ENCODE measurements at regions not wholly inside any gene's neighbourhood (a gene's known extent, or its start where the extent isn't known, plus 50 kb on each side); places are given as distances from the start of the nearest gene placed in this dataset.

DNA sequence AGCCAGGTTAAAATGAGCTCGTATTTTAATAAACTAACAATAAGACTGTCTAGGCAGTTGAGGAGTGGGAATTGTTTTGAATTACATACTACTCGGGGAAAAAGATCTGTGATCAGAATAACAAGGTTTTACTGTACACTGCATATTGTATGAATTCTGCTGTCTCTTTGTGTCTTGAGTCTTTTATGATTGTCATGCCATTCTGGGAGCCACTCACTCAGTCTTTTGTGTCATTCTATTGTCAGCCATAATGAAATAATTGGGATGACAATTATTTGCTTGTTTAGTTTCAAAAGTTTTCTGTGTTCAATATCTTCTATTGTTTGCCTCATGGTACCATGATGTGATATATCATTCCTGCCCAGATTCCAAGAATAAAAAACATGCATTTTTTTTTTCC, 339.6 kb upstream of the TBL1XR1 start:
- no peak overlapping the region for H3K4me3 ChIP-seq
- TF ChIP-seq, protein P1, sequence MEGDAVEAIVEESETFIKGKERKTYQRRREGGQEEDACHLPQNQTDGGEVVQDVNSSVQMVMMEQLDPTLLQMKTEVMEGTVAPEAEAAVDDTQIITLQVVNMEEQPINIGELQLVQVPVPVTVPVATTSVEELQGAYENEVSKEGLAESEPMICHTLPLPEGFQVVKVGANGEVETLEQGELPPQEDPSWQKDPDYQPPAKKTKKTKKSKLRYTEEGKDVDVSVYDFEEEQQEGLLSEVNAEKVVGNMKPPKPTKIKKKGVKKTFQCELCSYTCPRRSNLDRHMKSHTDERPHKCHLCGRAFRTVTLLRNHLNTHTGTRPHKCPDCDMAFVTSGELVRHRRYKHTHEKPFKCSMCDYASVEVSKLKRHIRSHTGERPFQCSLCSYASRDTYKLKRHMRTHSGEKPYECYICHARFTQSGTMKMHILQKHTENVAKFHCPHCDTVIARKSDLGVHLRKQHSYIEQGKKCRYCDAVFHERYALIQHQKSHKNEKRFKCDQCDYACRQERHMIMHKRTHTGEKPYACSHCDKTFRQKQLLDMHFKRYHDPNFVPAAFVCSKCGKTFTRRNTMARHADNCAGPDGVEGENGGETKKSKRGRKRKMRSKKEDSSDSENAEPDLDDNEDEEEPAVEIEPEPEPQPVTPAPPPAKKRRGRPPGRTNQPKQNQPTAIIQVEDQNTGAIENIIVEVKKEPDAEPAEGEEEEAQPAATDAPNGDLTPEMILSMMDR (IDR thresholded peaks at IDR 0.05): no peak
- no peak overlapping the region for H3K27ac ChIP-seq
- DNase-seq (ENCODE audit: low spot score in 2 of 2): no peak
- intact Hi-C loops (cut with DNase I): no loop called here
- H3K27me3 ChIP-seq: no peaks in the 10 kb centered on the region
- H3K9me3 ChIP-seq: no peaks in the 10 kb centered on the region
- peaks cover 0 to 16% of the 10 kb centered on the region in 2 donors for H3K4me1 ChIP-seq
- no peaks in the 10 kb centered on the region for H3K36me3 ChIP-seq

GRCh38 chr3:177537612-177538011, 340.3 kb upstream of the TBL1XR1 start:
- Histone ChIP-seq H3K4me3 (no peak overlapping the region), H3K9me3 (no peaks in the 10 kb centered on the region), H3K27ac (no peak overlapping the region), H3K27me3 (no peaks in the 10 kb centered on the region), H3K36me3 (no peaks in the 10 kb centered on the region), H3K4me1 (peaks cover 0 to 16% of the 10 kb centered on the region in 2 donors)
- TF ChIP-seq, protein P1 (IDR thresholded peaks at IDR 0.05): no peak
- no peak for DNase-seq (ENCODE audit: low spot score in 2 of 2)
- intact Hi-C loops (cut with DNase I): no loop called here

- Histone ChIP-seq H3K36me3 (no peaks in the 10 kb centered on the region), H3K4me1 (peaks cover 0 to 16% of the 10 kb centered on the region in 2 donors), H3K27me3 (no peaks in the 10 kb centered on the region), H3K9me3 (no peaks in the 10 kb centered on the region), H3K4me3 (no peak overlapping the region), H3K27ac (no peak overlapping the region)
- TF ChIP-seq, protein P1 (IDR thresholded peaks at IDR 0.05): no peak
- intact Hi-C loops (cut with DNase I): no loop called here
- DNase-seq (ENCODE audit: low spot score in 2 of 2): peak in 1 of 2 donors; percentile 76
These were observed 340.9 kb upstream of the TBL1XR1 start for GRCh38 chr3:177538048-177538749.

GRCh38 chr3:177538750-177539730, 341.8 kb upstream of the TBL1XR1 start:
- H3K4me3 ChIP-seq: no peak overlapping the region
- intact Hi-C loops (cut with DNase I): no loop called here
- DNase-seq (ENCODE audit: low spot score in 2 of 2): no peak
- no peaks in the 10 kb centered on the region for H3K36me3 ChIP-seq
- H3K27ac ChIP-seq: no peak overlapping the region
- H3K9me3 ChIP-seq: no peaks in the 10 kb centered on the region
- TF ChIP-seq, protein P1 (IDR thresholded peaks at IDR 0.05): no peak
- no peaks in the 10 kb centered on the region for H3K27me3 ChIP-seq
- H3K4me1 ChIP-seq: peaks cover 0 to 16% of the 10 kb centered on the region in 2 donors

- Histone ChIP-seq H3K4me1 (peaks cover 0 to 31% of the 10 kb centered on the region in 2 donors), H3K27ac (no peak overlapping the region), H3K36me3 (no peaks in the 10 kb centered on the region), H3K4me3 (no peak overlapping the region), H3K27me3 (no peaks in the 10 kb centered on the region), H3K9me3 (no peaks in the 10 kb centered on the region)
- TF ChIP-seq, protein P1 (IDR thresholded peaks at IDR 0.05): no peak
- intact Hi-C loops (cut with DNase I): no loop called here
- DNase-seq (ENCODE audit: low spot score in 2 of 2): no peak
These were observed 344.3 kb upstream of the TBL1XR1 start for GRCh38 chr3:177541541-177541940.

Data from ascending aorta (tissue), 2 donors.